ENCODE measurements at regions not wholly inside any gene's neighbourhood (a gene's known extent, or its start where the extent isn't known, plus 50 kb on each side); places are given as distances from the start of the nearest gene placed in this dataset.

GRCh38 chr5:124960266-124960665 is 213.8 kb upstream of the ZNF608 start:
- POLR2A ChIA-PET, result no interaction called here

More at GRCh38 chr5:124960266-124960665, 213.8 kb upstream of the ZNF608 start:
- H4K20me1 ChIP-seq (replicated peaks; ENCODE audit: control insufficient read depth, extremely low read depth, insufficient read depth, low read length), result no peaks in the 10 kb centered on the region
- no peaks in the 10 kb centered on the region for H3K4me1 ChIP-seq (ENCODE audit: control insufficient read depth, extremely low read depth, insufficient read depth, low read length)
- no peak overlapping the region for H3K4me3 ChIP-seq (replicated peaks in 1 of 3; ENCODE audit: insufficient read depth in 1 of 3, low read depth in 1 of 3, low read length in 3 of 3)
- no peaks in the 10 kb centered on the region for H3K79me2 ChIP-seq (ENCODE audit: control insufficient read depth, insufficient read depth, low read length)
- no peaks in the 10 kb centered on the region for H3K27me3 ChIP-seq (ENCODE audit: control insufficient read depth in 2 of 2, insufficient read depth in 2 of 2, low read length in 2 of 2)
- CTCF ChIA-PET, result no interaction called here
- FAIRE-seq (no peak), DNase-seq (ENCODE audit: low read depth, low spot score) (no peak)
- TF ChIP-seq GATA2 (IDR thresholded peaks at IDR 0.05; ENCODE audit: insufficient read depth, insufficient read length, low read depth, low read length) (no peak), MYC (IDR thresholded peaks at IDR 0.05; ENCODE audit: low read depth, low read length) (no peak), POLR2A (IDR thresholded peaks at IDR 0.05; ENCODE audit: low read depth, low read length) (no peak), POLR2AphosphoS5 (IDR thresholded peaks at IDR 0.05; ENCODE audit: insufficient read depth, low read depth, low read length) (no peak), EZH2 (IDR thresholded peaks at IDR 0.05; ENCODE audit: borderline replicate concordance, low read depth, low read length, severe bottlenecking) (no peak), MAX (IDR thresholded peaks at IDR 0.05; ENCODE audit: insufficient read depth, insufficient read length) (no peak), CTCF (IDR thresholded peaks at IDR 0.05; ENCODE audit: extremely low read depth in 1 of 2, insufficient read depth in 1 of 2, low read depth in 1 of 2, low read length in 2 of 2) (no peak), JUN (IDR thresholded peaks at IDR 0.05; ENCODE audit: borderline replicate concordance, insufficient read depth, insufficient read length, low read depth) (no peak), FOS (IDR thresholded peaks at IDR 0.05; ENCODE audit: borderline replicate concordance, insufficient read depth, low read length) (no peak)
- no peak overlapping the region for H3K4me2 ChIP-seq (ENCODE audit: insufficient read depth, low read length)
- H3K9me3 ChIP-seq (replicated peaks; ENCODE audit: control insufficient read depth, insufficient read depth, low read length), result no peaks in the 10 kb centered on the region
- dilution Hi-C loops (cut with MboI; ENCODE audit: extremely low pct_ligation_motif_present, low sequenced_read_pairs) (no loop called here), intact Hi-C loops (cut with micrococcal nuclease) (no loop called here)
- H2AFZ ChIP-seq (ENCODE audit: low read depth, low read length), result no peak overlapping the region
- BruUV-seq (replicated peaks), result no TSS peak
- no peak overlapping the region for H3K27ac ChIP-seq (ENCODE audit: insufficient read depth, low read depth, low read length)
- H3K36me3 ChIP-seq (ENCODE audit: control insufficient read depth in 2 of 2, extremely low read depth in 1 of 2, insufficient read depth in 2 of 2, low read length in 2 of 2), result no peaks in the 10 kb centered on the region
- no peak overlapping the region for H3K9ac ChIP-seq (replicated peaks; ENCODE audit: extremely low read depth, insufficient read depth, low read length)
- H3K9me1 ChIP-seq (replicated peaks; ENCODE audit: control insufficient read depth, extremely low read depth, insufficient read depth, low read length), result no peaks in the 10 kb centered on the region

Measured in endothelial cell of umbilical vein (primary cell).